ENCODE measurements at regions not wholly inside any gene's neighbourhood (a gene's known extent, or its start where the extent isn't known, plus 50 kb on each side); places are given as distances from the start of the nearest gene placed in this dataset.
"Not testable (repeated sequence)": the region's sequence is repeated elsewhere in the genome, so short reads cannot be mapped to it uniquely, and the experiment has no call there.

DNA sequence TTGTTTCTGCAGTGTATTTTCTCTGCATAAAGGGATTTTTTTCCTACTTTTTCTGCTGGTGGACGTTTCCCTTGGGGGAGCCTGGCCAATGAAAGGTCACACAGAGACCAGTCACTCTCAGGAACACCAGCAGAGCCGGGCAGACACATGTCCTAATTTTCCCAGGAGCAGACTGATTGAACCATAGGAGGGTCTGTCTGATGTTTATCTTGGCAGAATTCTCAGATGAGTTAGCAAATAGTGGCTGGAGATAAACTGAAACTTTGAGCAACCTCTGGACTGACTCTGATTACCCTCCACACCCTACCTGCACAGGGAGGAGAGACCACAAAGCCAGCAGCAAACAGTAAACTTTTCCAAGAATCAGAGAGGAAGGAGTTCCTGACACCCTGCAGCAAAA, 90.0 kb upstream of the PLGLB2 start:
- DNase-seq (ENCODE audit: low read depth); H3K4me3 ChIP-seq (ENCODE audit: low read length): not testable (repeated sequence)

GRCh38 chr2:87658357-87658756, 89.5 kb upstream of the PLGLB2 start:
- not testable (repeated sequence) for DNase-seq (ENCODE audit: low read depth); H3K4me3 ChIP-seq (ENCODE audit: low read length)

GRCh38 chr2:87658976-87659375, 88.9 kb upstream of the PLGLB2 start:
- DNase-seq (ENCODE audit: low read depth); H3K4me3 ChIP-seq (ENCODE audit: low read length): not testable (repeated sequence)

GRCh38 chr2:87660164-87660563, 87.7 kb upstream of the PLGLB2 start:
- H3K4me3 ChIP-seq (ENCODE audit: low read length), result not testable (repeated sequence)
- DNase-seq (ENCODE audit: low read depth), result peak; percentile 81

DNA sequence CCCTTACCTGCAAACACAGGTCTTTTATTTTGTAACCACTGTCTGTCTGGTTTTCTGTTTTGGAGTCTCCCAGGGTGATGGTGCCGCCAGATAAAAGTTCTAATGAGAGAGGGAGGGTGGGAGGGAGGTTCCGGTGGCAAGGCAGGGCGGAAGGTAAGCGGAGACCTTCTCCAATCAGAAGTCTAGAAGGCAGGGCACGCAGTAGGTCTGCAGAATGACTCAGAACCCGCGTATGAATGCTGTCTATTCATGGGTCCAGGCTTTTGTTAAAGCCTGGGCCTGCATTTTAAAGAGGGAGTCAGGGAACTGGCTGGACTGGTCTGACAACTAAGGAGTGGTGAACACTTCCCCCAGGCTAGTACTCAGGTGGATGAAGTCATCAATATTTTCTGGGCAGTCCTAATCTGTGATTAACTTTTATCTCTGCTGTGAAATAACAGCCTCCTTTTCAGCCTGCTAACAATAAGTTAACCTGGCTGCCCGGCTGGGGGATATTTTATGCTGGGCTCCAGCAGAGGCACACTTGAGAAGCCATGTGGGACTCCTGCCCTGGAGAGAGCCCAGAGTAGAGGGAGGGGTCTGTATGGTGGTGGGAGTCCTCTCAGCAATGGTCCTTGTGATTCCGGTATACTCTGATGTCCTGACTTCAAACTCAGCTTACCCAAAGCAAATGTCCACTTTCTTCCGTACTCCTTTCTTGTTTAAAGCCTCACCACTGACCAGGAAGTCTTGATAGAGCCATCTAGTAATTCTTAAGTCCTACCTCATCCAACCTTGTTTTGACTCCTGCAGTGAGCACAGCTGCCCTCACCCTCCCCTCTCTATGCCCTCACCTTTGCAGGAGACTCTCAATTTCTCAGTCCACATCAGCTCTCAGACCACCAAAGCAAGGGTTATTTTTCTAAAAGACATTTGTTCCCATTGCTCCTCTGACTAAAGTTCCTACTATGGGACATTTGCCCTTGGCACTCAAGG, 85.3 kb upstream of the PLGLB2 start:
- DNase-seq (ENCODE audit: low read depth), result peak; percentile 90

DNA sequence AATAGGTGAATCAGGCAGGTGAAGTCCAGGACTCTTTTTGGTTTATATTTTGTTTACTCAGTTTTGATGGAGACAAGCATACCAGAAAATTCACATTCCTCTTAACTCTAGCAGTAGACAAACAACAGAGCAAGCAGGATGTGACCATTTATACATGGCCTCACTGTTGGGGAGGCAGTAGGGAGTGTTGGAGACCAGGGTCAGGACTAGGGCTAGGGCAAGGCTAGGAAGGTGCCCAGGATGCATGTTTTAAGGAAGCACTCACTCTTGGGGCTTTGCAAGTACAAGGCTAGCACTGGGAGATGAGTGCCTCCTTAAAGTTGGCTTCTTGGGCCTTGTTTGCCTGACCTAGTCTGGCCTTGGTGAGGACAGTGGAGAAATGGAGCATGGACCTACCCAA, 84.5 kb upstream of the PLGLB2 start:
- not testable (repeated sequence) for H3K4me3 ChIP-seq (ENCODE audit: low read length); DNase-seq (ENCODE audit: low read depth)

More for the DNA sequence above, 85.3 kb upstream of the PLGLB2 start:
- not testable (repeated sequence) for H3K4me3 ChIP-seq (ENCODE audit: low read length)

DNA sequence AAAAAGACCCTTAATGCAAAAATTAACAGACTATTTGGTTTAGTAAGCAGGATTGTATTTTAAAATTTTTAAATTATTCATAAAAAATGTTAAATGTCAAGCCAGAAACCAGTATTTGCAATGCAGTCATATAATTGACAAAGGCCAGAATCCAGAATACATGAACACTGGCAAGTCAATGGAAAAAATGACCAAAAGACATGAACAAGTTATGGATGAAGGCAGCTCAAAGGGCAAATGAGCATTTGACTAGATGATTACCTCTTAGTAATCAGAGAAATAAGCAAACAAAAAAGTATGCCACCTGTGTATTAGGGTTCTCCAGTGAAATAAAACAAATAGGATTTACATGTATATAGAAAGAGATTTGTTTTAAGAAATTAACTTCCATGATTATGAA, 80.9 kb upstream of the PLGLB2 start:
- not testable (repeated sequence) for DNase-seq (ENCODE audit: low read depth); H3K4me3 ChIP-seq (ENCODE audit: low read length)

DNA sequence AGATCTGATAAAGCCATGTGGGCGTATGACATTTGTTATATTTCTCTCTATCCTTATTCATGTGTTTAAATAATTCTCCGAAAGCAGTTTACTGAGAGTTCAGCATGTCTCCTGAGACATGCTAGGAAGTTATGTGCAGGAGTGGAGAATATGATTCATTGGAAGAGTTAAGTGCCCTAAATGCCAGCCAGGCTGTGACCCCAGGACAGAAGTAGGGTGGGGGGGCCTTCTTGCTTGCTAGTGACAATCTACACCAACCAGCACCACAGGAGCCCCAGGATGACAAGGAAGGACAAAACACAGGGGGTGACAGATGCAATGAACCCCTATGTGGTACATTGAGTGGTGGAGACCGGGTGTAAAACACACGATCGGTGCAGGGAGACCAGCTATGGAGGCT, 79.5 kb upstream of the PLGLB2 start:
- not testable (repeated sequence) for H3K4me3 ChIP-seq (ENCODE audit: low read length); DNase-seq (ENCODE audit: low read depth)

GRCh38 chr2:87669633-87670231, 78.2 kb upstream of the PLGLB2 start:
- H3K4me3 ChIP-seq (ENCODE audit: low read length); DNase-seq (ENCODE audit: low read depth): not testable (repeated sequence)

DNA sequence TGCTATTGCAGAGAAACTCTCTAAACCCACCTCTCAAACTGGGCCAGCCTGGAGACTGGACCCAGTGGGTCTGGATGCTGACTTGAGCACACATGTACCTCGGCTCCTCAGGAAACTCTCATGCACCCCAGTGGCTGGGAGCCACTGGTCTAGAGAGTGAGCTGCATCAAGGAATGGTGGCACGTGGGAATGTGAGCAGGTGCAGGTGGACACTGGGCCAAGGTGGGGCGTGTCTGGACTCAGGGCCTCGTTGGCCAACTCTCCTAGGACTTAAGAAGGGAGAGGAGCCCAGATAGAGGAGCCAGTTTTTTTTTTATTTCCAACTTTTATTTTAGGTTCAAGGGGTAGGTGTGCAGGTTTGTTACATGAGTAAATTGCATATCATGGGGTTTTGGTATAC, 75.5 kb upstream of the PLGLB2 start:
- not testable (repeated sequence) for H3K4me3 ChIP-seq (ENCODE audit: low read length); DNase-seq (ENCODE audit: low read depth)

DNA sequence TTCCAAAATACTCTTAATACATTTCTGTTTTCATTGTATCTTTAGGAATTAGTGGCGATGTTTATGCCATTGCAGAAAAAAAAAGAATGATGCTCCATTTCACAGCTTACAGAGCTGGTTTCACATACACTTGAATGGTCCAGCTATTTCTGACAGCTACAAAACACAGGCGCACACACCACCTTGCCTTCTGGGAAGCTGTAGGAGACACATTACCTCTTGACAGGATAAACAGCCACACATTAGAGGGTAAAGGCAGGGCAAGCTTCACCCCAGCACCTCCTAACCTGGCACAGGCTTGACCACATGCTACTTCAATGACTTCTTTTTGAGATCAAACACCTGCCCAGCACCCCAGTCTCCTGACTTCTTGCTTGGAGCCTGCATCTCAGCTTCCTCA, 73.2 kb upstream of the PLGLB2 start:
- not testable (repeated sequence) for DNase-seq (ENCODE audit: low read depth); H3K4me3 ChIP-seq (ENCODE audit: low read length)

DNA sequence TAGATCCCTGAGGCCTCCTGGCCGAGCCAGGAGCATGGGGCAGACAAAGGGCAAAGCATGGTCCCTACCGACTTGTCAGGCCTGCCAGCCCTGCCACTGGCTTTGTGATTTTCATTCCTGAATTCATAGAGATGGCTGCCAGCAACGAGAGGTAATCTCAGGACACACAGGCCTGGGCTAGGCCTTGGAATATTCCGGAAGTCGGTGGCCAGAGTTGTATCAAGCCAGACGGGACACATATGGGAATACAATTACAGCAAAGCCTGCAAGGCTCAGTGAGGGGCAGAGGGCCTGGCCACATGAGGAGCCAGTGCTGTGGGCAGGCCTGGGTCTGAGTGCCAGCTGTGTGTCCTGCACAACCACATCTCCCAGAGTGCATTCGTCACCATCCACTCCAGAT, 72.4 kb upstream of the PLGLB2 start:
- not testable (repeated sequence) for H3K4me3 ChIP-seq (ENCODE audit: low read length); DNase-seq (ENCODE audit: low read depth)

DNA sequence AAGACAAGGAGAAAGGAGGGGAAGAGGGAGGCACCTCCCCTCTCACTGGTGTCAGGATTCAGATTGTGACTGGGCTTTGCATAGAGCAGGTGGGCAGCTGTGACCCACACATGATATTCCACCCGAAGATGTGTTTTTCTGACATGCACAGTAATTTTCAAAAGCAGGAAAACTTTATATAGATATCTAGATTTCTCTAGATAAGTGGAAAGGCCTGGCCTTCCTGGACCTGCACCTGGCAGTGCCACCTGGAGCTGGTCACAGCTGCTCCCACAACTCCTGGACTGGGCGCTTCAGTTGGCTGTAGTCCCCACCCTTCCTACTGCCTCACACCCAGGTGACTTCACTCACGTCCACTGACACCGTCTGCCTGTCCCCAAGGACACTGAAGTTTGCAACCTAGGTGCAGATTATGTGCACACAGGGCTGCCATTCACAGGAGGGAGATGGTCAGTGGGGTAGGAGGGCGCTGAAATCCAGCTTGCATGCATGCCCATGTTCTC, 70.4 kb upstream of the PLGLB2 start:
- DNase-seq (ENCODE audit: low read depth); H3K4me3 ChIP-seq (ENCODE audit: low read length): not testable (repeated sequence)

GRCh38 chr2:87678742-87679173, 69.1 kb upstream of the PLGLB2 start:
- H3K4me3 ChIP-seq (ENCODE audit: low read length); DNase-seq (ENCODE audit: low read depth): not testable (repeated sequence)

DNA sequence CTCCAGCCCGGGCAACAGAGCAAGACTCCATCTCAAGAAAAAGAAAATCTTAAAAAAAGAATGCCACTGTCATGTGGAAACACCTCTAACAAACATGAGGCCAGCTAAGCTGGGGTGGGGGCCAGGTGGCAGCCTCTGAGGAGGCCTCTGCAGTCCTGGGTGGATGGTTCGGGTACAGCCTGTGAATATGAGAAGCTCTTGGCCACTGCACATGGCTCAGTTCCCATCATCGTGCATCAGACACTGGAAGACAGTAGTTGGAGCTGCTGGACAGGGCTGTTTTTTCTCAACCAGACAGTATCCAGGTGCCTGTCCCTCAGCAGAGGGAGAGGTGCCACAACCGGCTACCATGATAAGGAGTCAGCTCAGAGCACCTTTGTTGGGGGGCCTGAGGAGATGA, 67.9 kb upstream of the PLGLB2 start:
- H3K4me3 ChIP-seq (ENCODE audit: low read length); DNase-seq (ENCODE audit: low read depth): not testable (repeated sequence)

GRCh38 chr2:87680691-87681090, 67.2 kb upstream of the PLGLB2 start:
- DNase-seq (ENCODE audit: low read depth); H3K4me3 ChIP-seq (ENCODE audit: low read length): not testable (repeated sequence)

DNA sequence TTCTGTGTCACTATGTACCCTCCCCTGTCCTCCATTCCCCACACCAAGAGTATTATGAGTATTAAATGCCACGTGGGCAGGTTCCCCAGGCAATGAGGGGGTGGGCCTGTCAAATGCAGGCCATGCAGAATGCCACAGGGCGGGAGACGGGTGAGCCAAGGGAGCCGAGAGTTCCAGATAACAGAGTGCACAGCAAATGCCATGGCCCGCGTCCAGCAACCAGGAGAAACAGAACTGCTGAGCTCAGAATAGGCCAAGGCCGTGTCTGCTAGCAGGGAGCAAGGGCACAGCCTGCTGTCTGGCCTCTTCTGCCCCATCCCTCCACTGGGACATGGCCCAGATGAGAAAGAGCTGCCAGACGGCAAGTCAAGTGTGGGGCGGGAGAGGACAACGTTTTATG, 64.4 kb upstream of the PLGLB2 start:
- not testable (repeated sequence) for H3K4me3 ChIP-seq (ENCODE audit: low read length); DNase-seq (ENCODE audit: low read depth)

DNA sequence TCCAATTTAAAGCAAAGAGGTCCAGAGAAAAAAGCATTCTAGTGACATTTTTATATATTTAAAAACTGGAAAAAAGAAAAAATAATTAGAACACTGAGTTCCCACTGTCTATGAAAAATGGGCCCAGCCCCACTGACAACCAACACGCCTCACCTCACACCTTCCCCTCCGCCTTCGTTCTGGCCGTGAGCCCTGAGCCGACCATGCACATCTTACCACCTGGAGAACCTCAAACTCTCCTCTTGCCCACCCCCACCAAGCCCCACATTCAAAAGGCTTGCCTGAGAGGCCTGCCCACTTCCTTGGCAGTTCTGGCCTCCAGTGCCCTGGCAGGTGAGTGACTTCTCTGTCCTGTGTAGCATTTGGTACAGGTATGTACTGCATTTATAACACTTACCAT, 63.9 kb upstream of the PLGLB2 start:
- H3K4me3 ChIP-seq (ENCODE audit: low read length); DNase-seq (ENCODE audit: low read depth): not testable (repeated sequence)

GRCh38 chr2:87685558-87685957, 62.3 kb upstream of the PLGLB2 start:
- not testable (repeated sequence) for H3K4me3 ChIP-seq (ENCODE audit: low read length); DNase-seq (ENCODE audit: low read depth)

GRCh38 chr2:87686873-87687549, 60.9 kb upstream of the PLGLB2 start:
- H3K4me3 ChIP-seq (ENCODE audit: low read length); DNase-seq (ENCODE audit: low read depth): not testable (repeated sequence)
